LHCN-M2 (cell line): ENCODE measurements at regions not wholly inside any gene's neighbourhood (a gene's known extent, or its start where the extent isn't known, plus 50 kb on each side); places are given as distances from the start of the nearest gene placed in this dataset.
A peak's percentile ranks its signal among the peaks of the same experiment; 100 is the strongest.

Experiments used
- DNase-seq: peaks from one replicate; pipeline ENCODE4 v3.0.0-alpha.2; 2012; ENCODE audit warnings: low read depth

DNA sequence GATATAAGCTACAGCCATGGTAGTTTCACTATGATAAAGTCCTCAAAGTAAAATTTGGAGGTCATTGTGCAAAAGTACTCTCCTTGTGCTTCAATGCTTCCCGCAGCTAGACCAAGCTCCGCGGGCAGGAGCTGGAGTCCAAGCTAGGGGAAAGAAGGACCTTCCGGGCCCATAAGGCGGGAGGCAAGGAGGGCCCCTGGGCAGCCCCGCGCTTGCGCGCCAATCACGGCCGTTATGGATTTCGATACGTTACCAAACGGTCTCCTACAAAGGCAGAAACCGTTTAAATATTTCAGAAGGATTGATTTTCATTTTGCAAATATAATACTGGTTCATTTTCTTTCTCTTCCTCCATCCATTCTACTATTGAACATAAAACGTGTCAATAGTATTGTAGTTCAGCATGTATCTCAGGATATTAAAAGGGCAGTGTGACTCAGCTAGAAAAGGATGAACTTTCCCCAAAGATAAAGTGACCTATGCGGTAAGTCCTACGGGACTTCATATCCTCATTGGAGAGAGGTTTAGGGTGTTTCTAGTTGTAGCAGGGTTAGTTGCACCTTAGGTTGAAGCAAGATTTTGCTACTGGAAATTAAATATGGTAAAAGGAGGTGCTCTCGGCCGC lies 128.0 kb downstream of the KIF20B start:
- no peak for DNase-seq

DNA sequence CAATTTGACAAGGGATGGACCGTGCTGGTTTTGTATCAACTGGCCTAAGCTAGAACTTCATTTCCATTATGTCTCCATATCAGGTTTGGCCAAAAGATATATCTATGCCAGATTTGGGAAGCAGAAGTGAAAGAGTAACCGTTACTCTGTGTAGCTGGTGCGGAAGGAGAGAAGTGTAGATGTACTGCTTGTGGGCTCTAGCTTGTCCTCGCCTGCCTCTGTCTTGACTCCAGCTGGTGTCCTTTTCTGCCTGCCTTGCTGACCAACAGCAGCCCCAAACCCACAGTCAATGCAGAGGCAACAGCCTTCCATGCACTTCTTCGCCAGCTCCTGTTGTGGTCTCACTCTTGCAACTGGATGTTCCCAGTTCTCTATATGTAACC lies 128.5 kb downstream of the KIF20B start:
- no peak for DNase-seq

DNA sequence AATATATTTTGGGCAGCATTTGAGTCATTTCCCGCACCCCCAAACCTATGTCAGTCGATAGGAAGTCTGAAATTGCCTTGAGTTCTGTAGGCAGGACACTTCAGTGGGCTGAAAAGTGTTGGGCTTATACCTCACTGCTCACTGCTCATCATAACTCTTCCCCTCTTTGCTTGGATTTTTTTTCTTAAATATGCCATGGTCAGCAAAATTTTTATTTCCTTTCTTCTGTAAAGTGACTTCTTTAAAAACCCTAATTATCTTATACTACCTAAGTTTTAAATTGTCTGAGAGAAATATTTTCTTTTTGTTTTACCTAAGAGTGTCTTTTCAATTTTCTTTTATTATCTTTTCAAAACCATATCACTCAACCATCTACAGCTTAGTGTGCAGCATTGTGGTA lies 129.2 kb downstream of the KIF20B start:
- DNase-seq = no peak

DNA sequence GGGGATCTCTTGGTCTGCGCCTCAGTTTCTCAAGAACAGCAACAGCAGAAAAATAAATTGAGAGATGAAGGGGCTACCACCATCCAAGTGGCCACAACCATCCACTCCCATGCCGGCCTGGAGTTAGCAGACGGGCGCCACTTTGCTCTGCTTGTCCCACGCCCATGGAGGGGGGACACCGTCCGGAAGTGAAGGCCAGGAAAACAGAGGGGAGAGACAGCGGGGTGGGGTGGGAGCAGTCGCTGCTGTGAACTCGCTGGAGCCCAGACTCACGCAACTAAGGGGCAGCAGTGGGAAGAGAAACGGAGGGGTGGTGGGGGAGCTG lies 135.4 kb downstream of the KIF20B start:
- DNase-seq = no peak

DNA sequence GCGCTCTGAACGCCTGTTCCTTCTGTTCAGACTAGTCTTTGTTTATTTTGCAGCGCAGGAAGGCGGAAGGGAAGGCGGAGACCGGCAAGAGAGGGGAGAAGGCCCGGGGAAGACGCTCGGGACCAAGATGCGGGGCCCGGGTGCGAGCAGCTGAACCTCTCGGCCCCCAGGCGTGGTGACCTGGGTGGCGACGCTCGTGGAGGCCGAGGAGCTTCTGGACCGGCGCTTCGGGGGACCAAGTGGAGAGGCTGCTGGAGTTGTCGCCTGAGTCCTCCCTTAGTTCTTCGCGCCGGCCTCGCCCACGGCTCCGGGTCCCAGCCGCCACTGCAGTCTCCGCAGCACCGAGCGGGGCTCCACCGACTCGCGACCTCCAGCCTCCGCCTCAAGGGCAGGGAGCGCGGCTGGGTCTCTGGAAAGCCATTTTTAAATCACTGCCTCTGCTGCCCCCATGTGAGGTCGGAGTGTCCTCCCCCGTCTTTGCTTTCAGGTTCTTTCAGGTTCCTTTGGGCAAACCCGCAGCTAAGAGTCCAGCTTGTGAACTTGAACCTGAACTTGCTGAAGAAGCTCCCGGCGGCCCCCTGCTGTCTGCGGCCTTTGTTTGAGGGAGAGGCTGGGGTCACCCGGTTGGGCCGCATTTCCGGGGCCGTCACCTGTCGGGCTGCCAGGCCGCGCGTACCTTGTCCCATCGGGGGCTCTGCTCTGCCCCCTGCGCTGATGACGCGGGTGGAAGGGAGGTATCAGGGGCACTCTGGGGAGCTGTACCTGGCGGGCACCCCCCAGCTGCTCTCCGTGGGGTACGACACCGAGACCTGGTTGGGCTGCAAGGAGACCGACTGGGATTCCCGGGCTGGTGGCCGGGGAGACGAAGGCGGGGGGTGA lies 136.0 kb downstream of the KIF20B start:
- no peak for DNase-seq

DNA sequence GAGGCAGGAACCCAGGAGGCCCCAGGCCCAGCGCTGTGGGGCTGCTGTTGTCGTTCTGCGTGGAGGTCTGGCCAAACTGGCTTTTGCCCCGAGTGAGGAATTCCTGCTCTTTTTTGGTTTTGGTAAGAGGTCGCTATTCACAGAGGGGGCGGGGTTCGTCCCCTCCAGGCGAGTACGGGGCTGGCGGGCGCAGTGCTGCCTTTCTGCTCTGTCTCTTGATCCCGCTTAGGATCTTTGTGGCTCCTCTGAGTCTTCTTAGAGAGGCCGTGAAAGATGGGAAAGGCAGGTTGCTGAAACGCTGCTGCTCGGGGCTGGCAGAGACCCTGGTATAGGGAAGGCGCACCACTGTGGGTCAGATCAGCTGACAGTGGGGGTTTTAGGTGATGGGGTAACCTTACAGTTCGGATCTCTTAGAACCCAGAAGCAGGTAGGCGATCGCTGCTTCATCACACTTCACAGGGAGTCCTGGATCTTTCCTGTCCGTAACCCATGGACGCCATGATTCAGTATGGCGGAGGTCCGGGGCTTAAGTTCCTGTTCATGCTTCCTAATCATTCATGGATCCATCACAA lies 136.7 kb downstream of the KIF20B start:
- DNase-seq = no peak

GRCh38 chr10:89845541-89846280 lies 144.3 kb downstream of the KIF20B start:
- no peak for DNase-seq

DNA sequence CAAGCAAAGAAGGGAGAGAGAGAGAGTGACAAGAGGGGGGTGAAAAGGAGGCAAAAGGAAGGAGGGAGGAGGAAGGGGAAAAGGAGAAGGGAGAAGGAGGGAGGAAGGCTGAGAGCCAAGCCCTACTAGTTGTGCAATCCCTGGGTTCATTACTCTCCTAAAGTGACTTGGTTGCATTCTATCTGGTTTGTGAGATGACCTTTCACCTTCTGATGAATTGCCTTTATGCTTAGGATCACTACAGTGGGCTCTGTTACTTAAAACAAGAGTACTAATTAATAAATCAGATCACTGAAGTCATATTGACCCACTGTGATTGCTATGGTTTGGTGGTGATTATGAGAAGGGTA lies 144.9 kb downstream of the KIF20B start:
- DNase-seq = no peak

DNA sequence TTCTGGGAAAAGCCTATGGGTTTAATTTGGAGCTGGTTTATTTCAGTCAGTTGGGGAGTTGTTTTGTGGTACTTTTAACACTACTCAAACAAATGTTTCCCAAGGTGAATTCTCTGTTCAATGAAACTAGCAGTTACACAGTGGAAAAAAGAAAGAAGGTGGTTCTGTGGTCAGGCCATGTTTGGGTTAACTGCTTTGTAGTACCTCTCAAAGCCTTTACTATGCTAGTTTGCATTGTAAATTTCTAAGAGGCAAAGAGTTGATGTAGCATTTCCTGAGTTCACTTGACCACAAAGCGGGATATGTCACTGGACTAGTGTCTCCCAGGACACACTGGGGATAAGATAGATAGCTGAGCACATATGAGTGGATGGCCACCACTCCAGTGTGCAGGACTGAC lies 145.4 kb downstream of the KIF20B start:
- DNase-seq = no peak

GRCh38 chr10:89852872-89853271 lies 151.5 kb downstream of the KIF20B start:
- DNase-seq = no peak

GRCh38 chr10:89853781-89854191 lies 152.4 kb downstream of the KIF20B start:
- peak; percentile 29 for DNase-seq

DNA sequence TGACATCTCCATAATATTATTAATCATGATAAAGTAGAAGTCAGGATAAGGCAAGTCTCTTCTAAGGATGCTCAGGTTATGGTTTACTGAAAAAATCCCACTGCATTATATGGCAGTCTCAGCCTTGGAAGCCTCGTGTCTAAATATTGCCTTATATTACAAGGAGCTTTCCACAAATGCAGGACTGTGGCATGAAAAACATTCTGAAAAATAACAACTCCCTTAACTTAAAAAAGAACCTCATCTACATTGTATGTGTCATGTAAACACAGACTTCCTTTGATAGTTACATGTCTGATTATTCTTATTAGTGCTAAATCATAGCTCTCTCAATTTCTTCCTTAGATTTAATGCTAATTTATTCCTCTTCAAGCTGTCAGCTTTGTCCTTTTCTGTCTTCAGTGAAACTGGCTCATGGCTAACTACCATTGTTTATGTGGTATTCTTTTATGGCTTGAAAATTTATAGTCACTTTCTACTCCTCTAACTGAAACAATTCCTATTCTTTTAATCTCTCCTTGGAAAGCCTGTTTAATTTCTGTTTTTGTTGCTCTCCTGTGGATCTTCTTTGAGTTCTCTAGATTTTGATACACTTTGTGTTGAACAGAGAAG lies 156.1 kb downstream of the KIF20B start:
- DNase-seq = no peak

- DNase-seq = no peak
These were observed 159.8 kb downstream of the KIF20B start for GRCh38 chr10:89861199-89861573.

- DNase-seq = peak; percentile 62
These were observed 160.4 kb downstream of the KIF20B start for GRCh38 chr10:89861584-89862301.

DNA sequence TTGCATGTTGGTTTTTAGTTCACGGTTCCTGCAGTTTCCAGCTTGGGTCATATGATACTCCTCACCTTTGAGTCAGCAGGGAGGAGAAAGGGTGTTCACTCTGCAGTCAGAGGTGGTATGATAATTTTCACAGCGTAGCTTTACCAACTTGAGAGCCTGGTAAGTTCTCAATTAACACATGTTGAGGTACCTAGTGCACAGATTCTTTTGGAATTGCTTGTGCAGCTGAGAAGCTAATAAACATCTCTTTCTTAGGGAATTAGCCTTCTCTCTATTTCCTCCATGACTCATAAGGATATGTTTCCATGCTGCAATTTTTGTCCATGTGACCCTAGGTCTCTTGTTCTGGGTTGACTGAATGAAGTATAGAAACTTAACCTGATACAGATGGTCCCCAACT lies 166.6 kb downstream of the KIF20B start:
- DNase-seq = peak; percentile 24

DNA sequence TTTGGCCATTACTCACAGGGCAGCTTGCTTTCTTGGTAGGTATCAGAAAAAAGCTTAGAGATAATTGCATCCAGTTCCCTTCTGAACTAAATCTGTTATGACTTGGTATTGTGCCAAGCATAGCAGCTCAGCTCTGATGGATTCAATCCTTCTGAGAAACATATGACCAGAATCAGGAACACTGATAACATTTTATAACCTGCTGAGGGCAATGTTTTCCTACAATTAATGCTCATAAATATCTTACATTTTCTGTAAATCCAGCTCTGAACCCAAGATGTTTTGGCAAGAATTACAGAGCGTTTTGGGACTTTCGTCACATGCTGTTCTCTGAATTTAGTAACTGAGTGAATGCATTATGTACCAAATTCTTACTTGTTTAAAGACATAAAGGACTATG lies 167.8 kb downstream of the KIF20B start:
- no peak for DNase-seq

DNA sequence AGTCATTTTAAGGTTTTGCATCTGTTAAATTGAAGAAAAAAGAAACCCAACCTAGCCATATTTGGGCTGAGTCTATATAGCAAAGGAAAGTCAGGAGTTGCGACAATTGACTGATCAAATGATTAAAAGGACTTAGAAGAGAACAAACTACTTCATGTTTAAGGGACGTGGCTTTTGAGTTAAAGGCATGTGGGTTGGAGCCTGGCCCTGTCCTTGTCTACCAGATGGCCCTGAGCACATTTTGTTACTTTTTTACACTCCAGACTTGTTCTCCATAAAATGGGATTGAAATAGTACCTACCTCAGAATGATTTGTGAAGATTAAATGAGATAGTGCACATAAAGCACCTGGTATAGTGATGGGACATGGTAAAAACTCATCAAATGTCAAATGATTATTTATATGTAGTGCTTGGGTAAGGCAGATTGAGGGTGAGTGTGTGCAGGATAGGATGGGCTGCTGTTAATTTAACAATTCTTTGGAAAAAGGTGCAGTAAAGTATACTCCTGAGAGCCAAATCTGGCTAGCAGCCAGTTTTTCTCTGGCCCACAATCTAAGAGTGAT lies 168.3 kb downstream of the KIF20B start:
- no peak for DNase-seq

DNA sequence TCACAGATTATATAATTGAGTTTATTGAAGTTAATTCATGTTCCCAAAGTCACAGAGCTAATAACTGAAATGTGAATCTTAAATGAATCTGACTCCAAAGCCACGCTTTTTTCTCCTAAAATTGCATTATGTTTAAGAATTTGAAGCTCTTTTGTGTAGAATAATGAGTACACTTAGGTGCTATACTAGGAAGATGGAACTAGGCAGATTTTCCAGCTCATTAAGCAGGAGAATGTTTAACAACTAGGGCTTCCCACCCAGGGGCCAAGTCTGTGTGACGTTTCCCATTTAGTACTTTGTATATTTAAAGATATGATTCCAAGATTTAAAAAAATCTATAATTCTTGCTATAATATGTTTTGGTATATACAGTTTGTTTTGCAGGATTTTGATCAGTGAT lies 169.5 kb downstream of the KIF20B start:
- no peak for DNase-seq

DNA sequence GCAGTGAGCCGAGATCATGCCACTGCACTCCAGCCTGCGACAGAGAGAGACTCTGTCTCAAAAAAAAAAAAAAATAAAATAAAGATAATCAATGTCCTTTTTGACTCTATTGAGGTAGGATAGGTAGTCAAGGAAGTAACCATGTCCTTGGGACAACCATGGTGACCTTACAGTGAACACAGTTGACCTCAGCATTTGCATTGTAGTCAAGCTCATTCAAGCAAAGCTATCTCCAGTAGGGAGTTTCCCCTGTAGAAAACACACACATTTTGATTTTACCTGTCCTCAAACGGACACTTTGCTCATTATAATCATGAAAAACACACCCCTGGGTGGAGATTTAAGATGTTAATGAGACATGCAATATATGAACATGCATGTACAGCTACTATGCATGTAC lies 171.7 kb downstream of the KIF20B start:
- no peak for DNase-seq

- DNase-seq = no peak
These were observed 174.2 kb downstream of the KIF20B start for GRCh38 chr10:89875557-89875956.

- DNase-seq = no peak
These were observed 177.7 kb downstream of the KIF20B start for GRCh38 chr10:89879121-89879520.
